Stimulated activated naive CD4-positive, alpha-beta T cell (primary cell): ENCODE measurements at regions not wholly inside any gene's neighbourhood (a gene's known extent, or its start where the extent isn't known, plus 50 kb on each side); places are given as distances from the start of the nearest gene placed in this dataset.

Experiments used
- DNase-seq, 6 experiments: peaks; one replicate each; lab custom pipeline; 2025; lab: John Stamatoyannopoulos, UW

- DNase-seq: peak; percentile 60 to 83 (median 73)
Measured at GRCh38 chr9:129383561-129384490, 205.8 kb upstream of the IER5L start.

GRCh38 chr9:129383019-129383560 lies 205.0 kb upstream of the IER5L start:
- DNase-seq: no peak

- no peak for DNase-seq
Measured at GRCh38 chr9:129382281-129383018, 204.4 kb upstream of the IER5L start.

- DNase-seq: no peak
Measured at GRCh38 chr9:129381481-129381957, 203.5 kb upstream of the IER5L start.

- no peak for DNase-seq
Measured at GRCh38 chr9:129380961-129381401, 202.9 kb upstream of the IER5L start.

- DNase-seq: no peak
Measured at GRCh38 chr9:129379886-129380285, 201.8 kb upstream of the IER5L start.

GRCh38 chr9:129379181-129379836 lies 201.2 kb upstream of the IER5L start:
- no peak for DNase-seq

GRCh38 chr9:129377931-129378661 lies 200.0 kb upstream of the IER5L start:
- no peak for DNase-seq

- DNase-seq: no peak
Measured at GRCh38 chr9:129377181-129377580, 199.1 kb upstream of the IER5L start.

- no peak for DNase-seq
Measured at GRCh38 chr9:129375845-129376244, 197.8 kb upstream of the IER5L start.

GRCh38 chr9:129374651-129375050 lies 196.6 kb upstream of the IER5L start:
- DNase-seq: no peak

GRCh38 chr9:129374231-129374630 lies 196.2 kb upstream of the IER5L start:
- no peak for DNase-seq

- no peak for DNase-seq
Measured at GRCh38 chr9:129373361-129373760, 195.3 kb upstream of the IER5L start.

- no peak for DNase-seq
Measured at GRCh38 chr9:129370770-129371169, 192.7 kb upstream of the IER5L start.

- DNase-seq: no peak
Measured at GRCh38 chr9:129368444-129368978, 190.4 kb upstream of the IER5L start.

GRCh38 chr9:129367287-129367686 lies 189.2 kb upstream of the IER5L start:
- DNase-seq: no peak

GRCh38 chr9:129365196-129365595 lies 187.1 kb upstream of the IER5L start:
- DNase-seq: no peak

- DNase-seq: no peak
Measured at GRCh38 chr9:129363216-129363873, 185.3 kb upstream of the IER5L start.

- no peak for DNase-seq
Measured at GRCh38 chr9:129362287-129363000, 184.4 kb upstream of the IER5L start.

- DNase-seq: no peak
Measured at GRCh38 chr9:129361196-129361595, 183.1 kb upstream of the IER5L start.
